AG04449 (cell line): ENCODE measurements at regions not wholly inside any gene's neighbourhood (a gene's known extent, or its start where the extent isn't known, plus 50 kb on each side); places are given as distances from the start of the nearest gene placed in this dataset.

ENCODE experiments used
- CTCF ChIA-PET: fragments of 350-600 bp; formaldehyde crosslinking; extraction: SDS; loops from one replicate; lab custom pipeline; 2021; ENCODE audit warnings: antibody characterized with exemption; lab: Yijun Ruan, JAX
- POLR2A ChIA-PET: fragments of 400-600, 350-600 bp; formaldehyde crosslinking; extraction: SDS; loops from one replicate; lab custom pipeline; 2020; ENCODE audit warnings: antibody characterized with exemption, inconsistent platforms; lab: Yijun Ruan, JAX
- DNase-seq: peaks from one replicate; pipeline ENCODE4 v3.0.0-alpha.2; 2010; ENCODE audit warnings: low read depth, low spot score
- H3K4me3 ChIP-seq: 2 replicates; pipeline ENCODE4 v1.5.1; 2011; ENCODE audit warnings: low read depth, mild to moderate bottlenecking, control low read depth, low read length
- CTCF ChIP-seq: IDR thresholded peaks from one replicate; pipeline ENCODE4 v1.5.1; 2011; ENCODE audit warnings: mild to moderate bottlenecking, moderate library complexity, low read length, control low read depth, inconsistent platforms; ENCODE audit not compliant: insufficient read depth; ENCODE audit errors: missing control alignments

- CTCF ChIA-PET: no interaction called here
- TF ChIP-seq CTCF: no peak
- no peak overlapping the region for H3K4me3 ChIP-seq
- POLR2A ChIA-PET: no interaction called here
- DNase-seq: no peak
Observed at GRCh38 chr4:96175871-96176270, 336.0 kb downstream of the PDHA2 start.

- DNase-seq: no peak
Observed at GRCh38 chr4:96183611-96184010, 343.7 kb downstream of the PDHA2 start.

DNA sequence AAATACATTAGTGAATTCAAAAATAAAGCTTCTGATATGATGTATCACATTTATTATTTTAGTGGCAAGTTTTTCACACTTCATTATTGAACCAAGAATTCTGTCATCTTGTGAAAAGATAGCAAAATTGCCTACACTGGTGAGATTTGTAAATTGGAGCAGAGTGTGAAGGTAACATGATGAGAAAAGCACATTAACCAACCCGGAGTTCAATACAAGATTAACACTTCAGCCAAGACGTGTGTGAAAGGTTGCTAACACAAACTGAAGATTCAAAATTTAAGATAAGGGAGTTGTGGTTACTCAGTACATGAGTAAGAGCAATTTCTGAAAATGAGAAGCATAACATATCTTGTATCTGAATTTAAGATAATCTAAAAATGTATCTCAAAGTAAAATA, 346.7 kb downstream of the PDHA2 start:
- DNase-seq: no peak
- TF ChIP-seq CTCF: no peak
- CTCF ChIA-PET: no interaction called here
- POLR2A ChIA-PET: no interaction called here
- no peak overlapping the region for H3K4me3 ChIP-seq

More at GRCh38 chr4:96183611-96184010, 343.7 kb downstream of the PDHA2 start:
- POLR2A ChIA-PET: no interaction called here
- no peak overlapping the region for H3K4me3 ChIP-seq
- no peak for TF ChIP-seq CTCF
- CTCF ChIA-PET: no interaction called here

GRCh38 chr4:96189761-96190160, 349.9 kb downstream of the PDHA2 start:
- DNase-seq: no peak
- ChIA-PET CTCF (no interaction called here), POLR2A (no interaction called here)
- no peak overlapping the region for H3K4me3 ChIP-seq
- TF ChIP-seq CTCF: no peak

GRCh38 chr4:96193061-96193460, 353.2 kb downstream of the PDHA2 start:
- DNase-seq: no peak
- H3K4me3 ChIP-seq: no peak overlapping the region
- ChIA-PET POLR2A (no interaction called here), CTCF (no interaction called here)
- TF ChIP-seq CTCF: no peak

GRCh38 chr4:96194993-96195392, 355.1 kb downstream of the PDHA2 start:
- CTCF ChIA-PET: no interaction called here
- no peak for TF ChIP-seq CTCF
- no peak overlapping the region for H3K4me3 ChIP-seq
- POLR2A ChIA-PET: no interaction called here
- no peak for DNase-seq
